ENCODE measurements at regions not wholly inside any gene's neighbourhood (a gene's known extent, or its start where the extent isn't known, plus 50 kb on each side); places are given as distances from the start of the nearest gene placed in this dataset.

GRCh38 chrX:124502166-124502565 is 155.8 kb downstream of the SH2D1A start:
- H3K9me3 Mint-ChIP-seq: no peaks in the 10 kb centered on the region
- no peak for DNase-seq
- H3K4me1 Mint-ChIP-seq: peaks cover 21% of the 10 kb centered on the region
- H3K27ac Mint-ChIP-seq: no peak overlapping the region
- ATAC-seq: no peak
- no peak overlapping the region for H3K4me3 Mint-ChIP-seq
- H3K27me3 Mint-ChIP-seq: no peaks in the 10 kb centered on the region

GRCh38 chrX:124502599-124502998 is 156.2 kb downstream of the SH2D1A start:
- Mint-ChIP-seq H3K27ac (no peak overlapping the region), H3K27me3 (no peaks in the 10 kb centered on the region), H3K4me1 (peaks cover 21% of the 10 kb centered on the region), H3K4me3 (no peak overlapping the region), H3K9me3 (no peaks in the 10 kb centered on the region)
- ATAC-seq: no peak
- no peak for DNase-seq

GRCh38 chrX:124504111-124504983 is 158.0 kb downstream of the SH2D1A start:
- H3K9me3 Mint-ChIP-seq: no peaks in the 10 kb centered on the region
- H3K27ac Mint-ChIP-seq: no peak overlapping the region
- H3K27me3 Mint-ChIP-seq: no peaks in the 10 kb centered on the region
- ATAC-seq (no peak), DNase-seq (no peak)
- peaks cover 21% of the 10 kb centered on the region for H3K4me1 Mint-ChIP-seq
- no peak overlapping the region for H3K4me3 Mint-ChIP-seq

- DNase-seq: no peak
- H3K9me3 Mint-ChIP-seq: no peaks in the 10 kb centered on the region
- H3K4me1 Mint-ChIP-seq: peaks cover 21% of the 10 kb centered on the region
- no peak for ATAC-seq
- no peak overlapping the region for H3K4me3 Mint-ChIP-seq
- H3K27ac Mint-ChIP-seq: no peak overlapping the region
- no peaks in the 10 kb centered on the region for H3K27me3 Mint-ChIP-seq
Measured at GRCh38 chrX:124506066-124506465, 159.7 kb downstream of the SH2D1A start.

- ATAC-seq (no peak), DNase-seq (no peak)
- H3K4me1 Mint-ChIP-seq: peaks cover 9% of the 10 kb centered on the region
- H3K4me3 Mint-ChIP-seq: no peak overlapping the region
- no peaks in the 10 kb centered on the region for H3K9me3 Mint-ChIP-seq
- no peak overlapping the region for H3K27ac Mint-ChIP-seq
- no peaks in the 10 kb centered on the region for H3K27me3 Mint-ChIP-seq
Measured at GRCh38 chrX:124507246-124507645, 160.9 kb downstream of the SH2D1A start.

GRCh38 chrX:124518885-124519284 is 172.5 kb downstream of the SH2D1A start:
- Mint-ChIP-seq H3K4me1 (no peaks in the 10 kb centered on the region), H3K27me3 (no peaks in the 10 kb centered on the region), H3K4me3 (no peak overlapping the region), H3K9me3 (peaks cover 0 to 8% of the 10 kb centered on the region in 2 donors), H3K27ac (peak overlapping the region in 1 of 2 donors; percentile 33)
- DNase-seq (no peak), ATAC-seq (no peak)

GRCh38 chrX:124524852-124525251 is 178.5 kb downstream of the SH2D1A start:
- no peak for DNase-seq
- no peaks in the 10 kb centered on the region for H3K27me3 Mint-ChIP-seq
- ATAC-seq: no peak
- no peaks in the 10 kb centered on the region for H3K9me3 Mint-ChIP-seq
- no peak overlapping the region for H3K4me3 Mint-ChIP-seq
- H3K27ac Mint-ChIP-seq: no peak overlapping the region
- H3K4me1 Mint-ChIP-seq: no peaks in the 10 kb centered on the region

GRCh38 chrX:124529786-124530185 is 183.4 kb downstream of the SH2D1A start:
- DNase-seq (no peak), ATAC-seq (no peak)
- Mint-ChIP-seq H3K27ac (no peak overlapping the region), H3K9me3 (peaks cover 0 to 5% of the 10 kb centered on the region in 2 donors), H3K4me3 (no peak overlapping the region), H3K27me3 (no peaks in the 10 kb centered on the region), H3K4me1 (no peaks in the 10 kb centered on the region)

- DNase-seq: no peak
- Mint-ChIP-seq H3K4me3 (no peak overlapping the region), H3K4me1 (no peaks in the 10 kb centered on the region), H3K9me3 (peaks cover 0 to 5% of the 10 kb centered on the region in 2 donors), H3K27me3 (no peaks in the 10 kb centered on the region), H3K27ac (no peak overlapping the region)
- ATAC-seq: no peak
Measured at GRCh38 chrX:124530803-124531202, 184.4 kb downstream of the SH2D1A start.

- H3K4me3 Mint-ChIP-seq: no peak overlapping the region
- DNase-seq: no peak
- no peaks in the 10 kb centered on the region for H3K27me3 Mint-ChIP-seq
- ATAC-seq: no peak
- H3K27ac Mint-ChIP-seq: no peak overlapping the region
- H3K4me1 Mint-ChIP-seq: no peaks in the 10 kb centered on the region
- peaks cover 0 to 5% of the 10 kb centered on the region in 2 donors for H3K9me3 Mint-ChIP-seq
Measured at GRCh38 chrX:124534536-124534935, 188.2 kb downstream of the SH2D1A start.

- DNase-seq: no peak
- Mint-ChIP-seq H3K4me1 (no peaks in the 10 kb centered on the region), H3K27ac (no peak overlapping the region), H3K4me3 (no peak overlapping the region), H3K9me3 (no peaks in the 10 kb centered on the region), H3K27me3 (no peaks in the 10 kb centered on the region)
- no peak for ATAC-seq
Measured at GRCh38 chrX:124540474-124540873, 194.1 kb downstream of the SH2D1A start.

- H3K4me3 Mint-ChIP-seq: no peak overlapping the region
- H3K4me1 Mint-ChIP-seq: no peaks in the 10 kb centered on the region
- DNase-seq (no peak), ATAC-seq (no peak)
- no peaks in the 10 kb centered on the region for H3K9me3 Mint-ChIP-seq
- H3K27me3 Mint-ChIP-seq: no peaks in the 10 kb centered on the region
- H3K27ac Mint-ChIP-seq: no peak overlapping the region
Measured at GRCh38 chrX:124548571-124548970, 202.2 kb downstream of the SH2D1A start.

- Mint-ChIP-seq H3K27me3 (no peaks in the 10 kb centered on the region), H3K4me1 (no peaks in the 10 kb centered on the region), H3K27ac (no peak overlapping the region), H3K9me3 (no peaks in the 10 kb centered on the region), H3K4me3 (no peak overlapping the region)
- no peak for DNase-seq
- no peak for ATAC-seq
Measured at GRCh38 chrX:124555036-124555595, 208.8 kb downstream of the SH2D1A start.

- ATAC-seq: no peak
- no peaks in the 10 kb centered on the region for H3K4me1 Mint-ChIP-seq
- DNase-seq: no peak
- H3K27me3 Mint-ChIP-seq: no peaks in the 10 kb centered on the region
- H3K4me3 Mint-ChIP-seq: no peak overlapping the region
- no peaks in the 10 kb centered on the region for H3K9me3 Mint-ChIP-seq
- no peak overlapping the region for H3K27ac Mint-ChIP-seq
Measured at GRCh38 chrX:124557976-124558375, 211.6 kb downstream of the SH2D1A start.

GRCh38 chrX:124573468-124573867 is 227.1 kb downstream of the SH2D1A start:
- H3K27ac Mint-ChIP-seq: no peak overlapping the region
- no peaks in the 10 kb centered on the region for H3K27me3 Mint-ChIP-seq
- DNase-seq (no peak), ATAC-seq (no peak)
- H3K9me3 Mint-ChIP-seq: no peaks in the 10 kb centered on the region
- H3K4me1 Mint-ChIP-seq: no peaks in the 10 kb centered on the region
- H3K4me3 Mint-ChIP-seq: no peak overlapping the region

GRCh38 chrX:124592744-124593143 is 246.4 kb downstream of the SH2D1A start:
- H3K9me3 Mint-ChIP-seq: peaks cover 0 to 7% of the 10 kb centered on the region in 2 donors
- no peak overlapping the region for H3K4me3 Mint-ChIP-seq
- no peak overlapping the region for H3K27ac Mint-ChIP-seq
- ATAC-seq: no peak
- no peaks in the 10 kb centered on the region for H3K4me1 Mint-ChIP-seq
- no peak for DNase-seq
- H3K27me3 Mint-ChIP-seq: no peaks in the 10 kb centered on the region
